Right atrium auricular region (tissue), 2 donors: ENCODE measurements at regions not wholly inside any gene's neighbourhood (a gene's known extent, or its start where the extent isn't known, plus 50 kb on each side); places are given as distances from the start of the nearest gene placed in this dataset.
A peak's percentile ranks its signal among the peaks of the same experiment; 100 is the strongest.

Experiments
- DNase-seq: peaks from one replicate; pipeline ENCODE4 v3.0.0-alpha.2; 2019; ENCODE audit warnings: low spot score
- H3K27ac ChIP-seq, 2 donors: fragments of 200-600 bp; sonication (generic); 1 replicate in 1 of 2; 2 replicates in 1 of 2; pipeline ENCODE4 v1.5.1; 2016 to 2019
- H3K27me3 ChIP-seq, 2 donors: fragments of 200-600 bp; sonication (generic); one replicate each; pipeline versions ENCODE4 v1.5.1 to v1.6.0; 2017 to 2019
- H3K36me3 ChIP-seq: fragments of 200-600 bp; sonication (generic); one replicate; pipeline ENCODE4 v1.5.1; 2016
- H3K4me1 ChIP-seq, 2 donors: fragments of 200-600 bp; sonication (generic); one replicate each; pipeline versions ENCODE4 v1.5.1 to v1.6.0; 2017 to 2019
- H3K4me3 ChIP-seq, 2 donors: fragments of 200-600 bp; sonication (generic); 1 replicate in 1 of 2; 2 replicates in 1 of 2; pipeline ENCODE4 v1.5.1; 2017 to 2019; ENCODE audit warnings: mild to moderate bottlenecking in 1 of 2, moderate library complexity in 1 of 2
- H3K9me3 ChIP-seq, 2 donors: fragments of 200-600 bp; sonication (generic); one replicate each; pipeline ENCODE4 v1.5.1; 2019
- CTCF ChIP-seq, 2 donors: fragments of 200-600 bp; sonication (generic); IDR thresholded peaks; one replicate each; pipeline ENCODE4 v1.5.1; 2019; ENCODE audit warnings: antibody characterized with exemption in 2 of 2

- no peaks in the 10 kb centered on the region for H3K27me3 ChIP-seq
- no peak for DNase-seq
- no peak overlapping the region for H3K4me3 ChIP-seq
- H3K9me3 ChIP-seq, result no peaks in the 10 kb centered on the region
- H3K4me1 ChIP-seq, result no peaks in the 10 kb centered on the region
- H3K27ac ChIP-seq, result no peak overlapping the region
- no peak for TF ChIP-seq CTCF (IDR thresholded peaks at IDR 0.05)
- H3K36me3 ChIP-seq, result no peaks in the 10 kb centered on the region
These were observed 208.1 kb downstream of the PHLDA1 start for GRCh38 chr12:75823475-75823874.

- Histone ChIP-seq H3K9me3 (no peaks in the 10 kb centered on the region), H3K4me1 (no peaks in the 10 kb centered on the region), H3K27ac (no peak overlapping the region), H3K36me3 (no peaks in the 10 kb centered on the region), H3K27me3 (no peaks in the 10 kb centered on the region), H3K4me3 (no peak overlapping the region)
- no peak for TF ChIP-seq CTCF (IDR thresholded peaks at IDR 0.05)
- no peak for DNase-seq
These were observed 209.2 kb downstream of the PHLDA1 start for GRCh38 chr12:75822416-75822815.

GRCh38 chr12:75820848-75821578, 210.6 kb downstream of the PHLDA1 start:
- H3K36me3 ChIP-seq, result no peaks in the 10 kb centered on the region
- no peak for TF ChIP-seq CTCF (IDR thresholded peaks at IDR 0.05)
- peak; percentile 72 for DNase-seq
- H3K9me3 ChIP-seq, result no peaks in the 10 kb centered on the region
- peak overlapping the region in 1 of 2 donors; percentile 30 for H3K27ac ChIP-seq
- no peaks in the 10 kb centered on the region for H3K4me1 ChIP-seq
- no peaks in the 10 kb centered on the region for H3K27me3 ChIP-seq
- H3K4me3 ChIP-seq, result no peak overlapping the region

- H3K9me3 ChIP-seq, result no peaks in the 10 kb centered on the region
- H3K4me1 ChIP-seq, result peaks cover 0 to 9% of the 10 kb centered on the region in 2 donors
- no peak for DNase-seq
- no peak for TF ChIP-seq CTCF (IDR thresholded peaks at IDR 0.05)
- H3K27me3 ChIP-seq, result no peaks in the 10 kb centered on the region
- no peaks in the 10 kb centered on the region for H3K36me3 ChIP-seq
- H3K27ac ChIP-seq, result no peak overlapping the region
- H3K4me3 ChIP-seq, result no peak overlapping the region
These were observed 211.5 kb downstream of the PHLDA1 start for GRCh38 chr12:75820071-75820470.

- H3K36me3 ChIP-seq, result no peaks in the 10 kb centered on the region
- H3K4me3 ChIP-seq, result no peak overlapping the region
- TF ChIP-seq CTCF (IDR thresholded peaks at IDR 0.05), result no peak
- peaks cover 0 to 13% of the 10 kb centered on the region in 2 donors for H3K4me1 ChIP-seq
- no peaks in the 10 kb centered on the region for H3K27me3 ChIP-seq
- no peaks in the 10 kb centered on the region for H3K9me3 ChIP-seq
- H3K27ac ChIP-seq, result no peak overlapping the region
- no peak for DNase-seq
These were observed 212.1 kb downstream of the PHLDA1 start for GRCh38 chr12:75819512-75819911.

GRCh38 chr12:75818863-75819262, 212.7 kb downstream of the PHLDA1 start:
- no peak for DNase-seq
- Histone ChIP-seq H3K27ac (no peak overlapping the region), H3K36me3 (no peaks in the 10 kb centered on the region), H3K9me3 (no peaks in the 10 kb centered on the region), H3K4me3 (no peak overlapping the region), H3K27me3 (no peaks in the 10 kb centered on the region), H3K4me1 (peaks cover 0 to 13% of the 10 kb centered on the region in 2 donors)
- TF ChIP-seq CTCF (IDR thresholded peaks at IDR 0.05), result no peak
